SHP77 (cell line): ENCODE measurements at regions not wholly inside any gene's neighbourhood (a gene's known extent, or its start where the extent isn't known, plus 50 kb on each side); places are given as distances from the start of the nearest gene placed in this dataset.
"Not testable (repeated sequence)": the region's sequence is repeated elsewhere in the genome, so short reads cannot be mapped to it uniquely, and the experiment has no call there.

Experiments used
- DNase-seq, 2 experiments: peaks; one replicate each; lab custom pipeline; 2025; lab: John Stamatoyannopoulos, UW

DNA sequence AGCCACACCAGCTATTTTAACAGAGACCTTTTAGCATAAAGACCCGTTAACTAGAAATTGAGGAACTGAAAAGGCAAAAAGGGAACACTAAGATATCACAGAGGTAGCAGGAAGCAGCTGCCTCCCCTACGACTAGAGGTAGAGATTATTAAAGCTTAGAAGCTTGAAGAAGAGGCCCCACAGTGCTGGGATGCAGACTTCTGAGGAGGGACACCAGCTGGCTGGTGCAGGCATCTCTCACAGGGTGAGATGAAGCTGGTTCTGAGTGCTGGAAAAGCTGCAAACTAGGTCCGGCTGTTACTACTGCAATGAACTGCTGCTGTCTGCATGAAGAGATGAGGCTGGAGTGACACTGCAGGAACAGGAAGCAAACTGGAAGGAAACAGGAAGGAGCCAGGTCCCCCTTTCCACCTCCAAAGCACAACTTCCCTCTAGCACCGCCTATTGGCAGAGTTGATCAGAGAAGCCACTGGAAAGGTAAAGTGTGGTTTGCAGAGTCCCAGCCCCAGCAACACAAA is 61.2 kb upstream of the MRPS9 start:
- DNase-seq: peak in 1 of 2 experiments; percentile 3

GRCh38 chr2:104977958-104978357 is 59.9 kb upstream of the MRPS9 start:
- no peak for DNase-seq

- not testable (repeated sequence) for DNase-seq
Observed at GRCh38 chr2:104979786-104980185, 58.1 kb upstream of the MRPS9 start.

DNA sequence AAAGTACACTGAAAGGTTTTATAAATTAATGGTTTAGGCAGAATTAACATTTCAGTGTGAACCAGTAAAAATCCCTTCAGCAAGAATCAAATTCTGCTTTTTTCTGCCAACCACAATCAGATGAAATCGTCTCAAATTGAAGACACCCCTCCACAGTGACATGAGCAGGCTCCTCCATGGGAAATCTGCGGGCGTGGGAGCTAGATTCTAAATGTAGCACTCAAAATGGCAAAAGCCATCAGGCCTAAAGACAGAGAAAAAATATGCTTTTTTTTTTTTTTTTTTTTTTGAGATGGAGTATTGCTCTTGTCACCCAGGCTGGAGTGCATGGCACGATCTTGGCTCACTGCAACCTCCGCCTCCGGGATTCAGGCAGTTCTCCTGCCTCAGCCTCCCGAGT is 55.8 kb upstream of the MRPS9 start:
- DNase-seq: no peak
